ENCODE measurements at regions not wholly inside any gene's neighbourhood (a gene's known extent, or its start where the extent isn't known, plus 50 kb on each side); places are given as distances from the start of the nearest gene placed in this dataset.

DNA sequence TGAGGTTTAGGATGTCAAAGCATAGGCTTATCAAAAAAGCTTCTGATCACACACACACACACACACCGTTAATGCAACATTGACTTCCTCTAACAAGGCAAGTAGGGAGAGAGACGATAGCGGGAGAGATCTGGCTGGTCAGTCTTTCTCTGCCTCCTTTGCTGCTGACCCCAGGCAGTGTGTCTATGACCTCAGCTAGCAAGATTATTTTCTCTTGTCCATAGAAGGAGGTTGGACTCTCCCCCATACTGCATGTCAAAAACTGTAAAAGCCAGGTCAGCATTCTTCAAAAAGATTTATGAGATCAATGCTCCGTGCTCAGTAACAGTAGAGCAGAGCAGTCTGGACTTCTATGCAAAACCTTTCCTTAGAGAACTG is 63.5 kb upstream of the PGM2 start:
- DNase-seq (ENCODE audit: insufficient read length, low spot score): no peak
- FAIRE-seq: no peak
- TF ChIP-seq, protein P1, sequence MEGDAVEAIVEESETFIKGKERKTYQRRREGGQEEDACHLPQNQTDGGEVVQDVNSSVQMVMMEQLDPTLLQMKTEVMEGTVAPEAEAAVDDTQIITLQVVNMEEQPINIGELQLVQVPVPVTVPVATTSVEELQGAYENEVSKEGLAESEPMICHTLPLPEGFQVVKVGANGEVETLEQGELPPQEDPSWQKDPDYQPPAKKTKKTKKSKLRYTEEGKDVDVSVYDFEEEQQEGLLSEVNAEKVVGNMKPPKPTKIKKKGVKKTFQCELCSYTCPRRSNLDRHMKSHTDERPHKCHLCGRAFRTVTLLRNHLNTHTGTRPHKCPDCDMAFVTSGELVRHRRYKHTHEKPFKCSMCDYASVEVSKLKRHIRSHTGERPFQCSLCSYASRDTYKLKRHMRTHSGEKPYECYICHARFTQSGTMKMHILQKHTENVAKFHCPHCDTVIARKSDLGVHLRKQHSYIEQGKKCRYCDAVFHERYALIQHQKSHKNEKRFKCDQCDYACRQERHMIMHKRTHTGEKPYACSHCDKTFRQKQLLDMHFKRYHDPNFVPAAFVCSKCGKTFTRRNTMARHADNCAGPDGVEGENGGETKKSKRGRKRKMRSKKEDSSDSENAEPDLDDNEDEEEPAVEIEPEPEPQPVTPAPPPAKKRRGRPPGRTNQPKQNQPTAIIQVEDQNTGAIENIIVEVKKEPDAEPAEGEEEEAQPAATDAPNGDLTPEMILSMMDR (IDR thresholded peaks at IDR 0.05; ENCODE audit: insufficient read depth, missing control alignments): no peak

DNA sequence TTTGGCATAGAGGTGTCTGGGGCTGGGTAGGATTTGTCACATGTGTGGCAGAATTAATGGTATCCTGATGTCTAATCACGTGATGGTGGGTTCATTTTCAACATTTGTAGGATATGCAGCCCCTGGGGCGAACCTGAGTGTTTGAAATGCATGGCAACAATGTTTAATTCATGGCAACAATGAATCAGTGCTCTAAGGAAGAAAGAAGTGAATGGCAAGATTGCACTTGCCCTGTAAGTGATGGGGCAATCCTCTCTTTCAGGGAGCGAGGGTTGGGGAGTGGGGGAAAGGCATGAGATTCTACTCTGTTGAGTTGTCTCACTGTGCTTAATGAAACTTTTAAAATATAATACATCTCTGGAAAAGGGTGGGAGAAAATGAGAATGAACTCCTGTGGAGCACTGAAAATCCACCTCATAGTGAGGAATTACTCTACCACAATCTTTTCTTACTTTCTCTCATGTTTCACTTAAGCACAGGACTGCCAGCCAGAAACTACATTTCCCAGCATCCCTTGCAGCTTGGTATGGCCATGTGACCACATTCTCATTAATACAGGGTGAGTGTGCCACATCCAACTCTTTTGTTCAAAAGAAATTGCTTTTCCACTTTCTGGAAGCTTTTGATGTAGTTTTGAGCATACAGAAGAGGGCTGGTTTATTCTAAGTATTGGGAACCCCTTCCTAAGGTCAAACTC is 64.0 kb upstream of the PGM2 start:
- DNase-seq (ENCODE audit: insufficient read length, low spot score) (no peak), FAIRE-seq (no peak)

DNA sequence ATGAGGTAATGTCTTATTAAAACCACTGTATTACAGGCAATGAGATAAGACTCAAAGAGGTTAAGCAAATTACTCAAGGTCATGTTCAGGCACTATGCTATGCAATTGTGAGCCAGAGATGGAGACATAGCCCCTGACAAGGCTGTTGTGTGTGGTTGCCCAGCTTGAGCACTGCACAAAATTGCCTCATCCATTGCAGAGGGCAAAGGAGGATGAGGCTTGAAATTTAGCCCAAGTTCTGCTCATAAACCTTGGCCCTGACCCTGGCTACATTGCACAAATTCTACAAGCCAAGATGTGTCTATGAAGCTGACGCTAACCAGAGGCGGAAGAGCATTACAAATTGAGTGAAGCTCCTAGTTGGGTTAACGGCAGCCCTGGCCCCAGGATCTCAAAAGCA is 65.6 kb upstream of the PGM2 start:
- DNase-seq (ENCODE audit: insufficient read length, low spot score) (no peak), FAIRE-seq (no peak)
- TF ChIP-seq, protein P1 (IDR thresholded peaks at IDR 0.05; ENCODE audit: insufficient read depth, missing control alignments): no peak

More for the DNA sequence above, 64.0 kb upstream of the PGM2 start:
- TF ChIP-seq, protein P1 (IDR thresholded peaks at IDR 0.05; ENCODE audit: insufficient read depth, missing control alignments): no peak

DNA sequence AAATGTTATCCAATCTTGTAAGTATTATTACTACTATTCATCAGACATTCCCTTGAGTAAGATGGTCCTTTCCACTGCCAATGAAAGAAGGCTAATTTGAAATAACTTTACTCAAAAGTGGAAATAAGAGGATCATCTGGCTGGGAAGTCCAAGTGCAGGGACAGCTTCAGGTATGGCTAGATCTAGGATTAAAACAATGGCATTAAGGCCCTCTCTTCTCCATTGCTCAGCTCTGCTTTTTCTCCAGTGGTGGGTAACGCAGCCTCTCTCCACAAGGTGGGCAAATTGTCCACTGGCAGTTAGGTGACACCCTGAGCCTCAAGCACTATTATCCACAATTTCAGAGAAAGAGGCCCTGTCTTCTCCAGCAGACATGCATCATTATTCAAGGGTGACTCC is 66.7 kb upstream of the PGM2 start:
- TF ChIP-seq, protein P1 (IDR thresholded peaks at IDR 0.05; ENCODE audit: insufficient read depth, missing control alignments): no peak
- DNase-seq (ENCODE audit: insufficient read length, low spot score) (no peak), FAIRE-seq (no peak)

DNA sequence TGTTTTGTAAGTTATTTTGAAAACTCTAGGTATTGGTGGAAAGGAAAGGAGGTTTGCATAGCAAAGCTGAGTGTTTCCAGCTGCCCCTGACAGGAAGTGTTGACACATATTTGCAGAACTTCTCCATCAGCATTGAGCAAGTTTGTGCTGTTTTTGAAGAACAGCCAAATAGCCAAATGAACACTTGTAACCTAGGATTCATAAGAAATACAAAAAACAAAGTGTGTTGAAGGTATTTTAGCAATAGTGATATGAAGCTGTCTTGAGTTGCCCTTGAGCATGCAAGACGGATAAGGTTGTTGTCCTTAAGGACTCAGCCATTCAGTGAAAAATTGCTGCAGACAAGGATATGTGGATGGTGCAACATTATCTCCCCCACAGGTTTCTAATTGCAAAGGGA is 68.3 kb upstream of the PGM2 start:
- FAIRE-seq (no peak), DNase-seq (ENCODE audit: insufficient read length, low spot score) (no peak)
- TF ChIP-seq, protein P1 (IDR thresholded peaks at IDR 0.05; ENCODE audit: insufficient read depth, missing control alignments): no peak

DNA sequence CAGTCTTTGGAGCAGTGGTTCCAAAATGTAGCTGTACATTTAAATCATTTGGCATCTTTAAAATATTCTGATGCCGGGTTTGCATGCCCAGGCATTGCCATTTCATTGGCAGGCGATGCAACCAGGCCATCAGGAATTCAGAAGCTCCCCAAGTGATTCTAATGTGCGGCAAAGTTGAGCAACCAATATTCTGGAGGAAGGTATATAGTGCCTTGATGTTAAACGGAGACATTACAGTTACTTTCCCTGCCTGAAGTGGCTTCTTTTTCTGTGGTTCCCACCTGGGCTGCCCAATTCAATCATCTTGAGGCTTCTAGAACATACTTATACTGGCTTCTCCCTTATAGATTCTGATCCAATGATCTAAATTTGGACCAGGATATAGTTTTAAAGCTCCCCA is 68.7 kb upstream of the PGM2 start:
- TF ChIP-seq, protein P1 (IDR thresholded peaks at IDR 0.05; ENCODE audit: insufficient read depth, missing control alignments): no peak
- no peak for DNase-seq (ENCODE audit: insufficient read length, low spot score)
- no peak for FAIRE-seq

DNA sequence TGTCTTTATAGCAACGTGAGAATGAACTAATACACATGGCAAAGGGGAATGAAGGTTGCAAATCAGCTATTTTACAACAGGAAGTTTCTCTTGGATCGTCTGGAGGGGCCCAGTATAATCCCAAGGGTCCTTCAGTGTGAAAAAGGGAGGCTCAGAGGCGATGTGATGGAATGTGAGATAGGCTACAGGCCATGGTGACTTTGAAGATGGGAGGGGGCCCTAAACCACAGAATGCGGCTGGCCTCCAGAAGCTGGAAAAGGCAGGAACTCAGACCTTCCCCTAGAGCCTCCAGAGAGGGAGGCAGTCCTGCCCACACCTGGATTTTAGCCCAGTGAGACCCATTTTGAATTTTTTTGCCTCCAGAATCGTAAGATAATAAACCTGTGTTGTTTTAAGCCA is 69.4 kb upstream of the PGM2 start:
- FAIRE-seq (no peak), DNase-seq (ENCODE audit: insufficient read length, low spot score) (no peak)
- TF ChIP-seq, protein P1 (IDR thresholded peaks at IDR 0.05; ENCODE audit: insufficient read depth, missing control alignments): no peak
